SK-N-MC (cell line): ENCODE measurements at regions not wholly inside any gene's neighbourhood (a gene's known extent, or its start where the extent isn't known, plus 50 kb on each side); places are given as distances from the start of the nearest gene placed in this dataset.

Source experiments
- EZH2 ChIP-seq: fragments of 200-600 bp; sonication (generic); IDR thresholded peaks from one replicate; pipeline ENCODE4 v1.6.1; 2017; ENCODE audit warnings: antibody characterized with exemption
- POLR2AphosphoS5 ChIP-seq: IDR thresholded peaks from 2 replicates; pipeline ENCODE4 v1.6.1; 2012; ENCODE audit warnings: mild to moderate bottlenecking, low read depth, low read length, borderline replicate concordance

DNA sequence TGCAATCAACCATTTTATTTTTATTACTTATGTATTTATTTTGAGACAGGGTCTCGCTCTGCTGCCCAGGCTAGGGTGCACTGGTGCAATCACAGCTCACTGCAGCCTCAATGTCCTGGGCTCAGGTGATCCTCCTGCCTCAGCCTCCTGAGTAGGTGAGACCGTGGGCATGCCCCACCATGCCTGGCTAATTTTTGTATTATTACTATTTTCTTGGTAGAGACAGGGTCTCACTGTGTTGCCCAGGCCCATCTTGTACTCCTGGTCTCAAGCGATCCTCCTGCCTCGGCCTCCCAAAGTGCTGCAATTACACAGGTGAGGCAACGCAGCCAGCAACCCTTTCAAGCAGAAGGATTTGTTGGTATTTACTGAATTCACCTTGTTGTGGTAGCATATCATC is 60.3 kb upstream of the PPP2R3B start:
- TF ChIP-seq POLR2AphosphoS5 = no peak
- no peak for TF ChIP-seq EZH2
